A673 (cell line): ENCODE measurements at regions not wholly inside any gene's neighbourhood (a gene's known extent, or its start where the extent isn't known, plus 50 kb on each side); places are given as distances from the start of the nearest gene placed in this dataset.

Experiments
- BruUV-seq: library from RNA; stranded (reverse); fragments of 400-500 nt; replicated peaks from 2 replicates; lab custom pipeline; 2021; lab: Mats Ljungman, UMichigan
- CTCF ChIA-PET: fragments of 300-600 bp; sonication (Branson Sonifier 250); formaldehyde crosslinking; loops from one replicate; lab custom pipeline; 2022; ENCODE audit warnings: antibody characterized with exemption; lab: Charles Lee
- POLR2A ChIA-PET: fragments of 300-600 bp; sonication (Branson Sonifier 250); formaldehyde crosslinking; loops from one replicate; lab custom pipeline; 2022; ENCODE audit warnings: antibody characterized with exemption; ENCODE audit not compliant: low non-redundant PET; lab: Charles Lee
- DNase-seq: peaks from one replicate; pipeline ENCODE4 v3.0.0-alpha.2; 2015; ENCODE audit warnings: low spot score
- H3K27ac ChIP-seq: fragments of 200-600 bp; sonication (generic); 2 replicates; pipeline ENCODE4 v1.5.1; 2016; ENCODE audit warnings: mixed run types, low read depth, mild to moderate bottlenecking, mixed read lengths, antibody characterized with exemption, low read length; ENCODE audit not compliant: poor library complexity, severe bottlenecking
- H3K27me3 ChIP-seq: fragments of 200-600 bp; sonication (generic); replicated peaks from 2 replicates; pipeline ENCODE4 v1.6.1; 2017; ENCODE audit warnings: mixed run types, low read depth, mild to moderate bottlenecking, mixed read lengths, antibody characterized with exemption, low read length; ENCODE audit not compliant: insufficient read depth, poor library complexity
- H3K36me3 ChIP-seq: fragments of 200-600 bp; sonication (generic); 2 replicates; pipeline ENCODE4 v1.6.1; 2016; ENCODE audit warnings: mixed run types, mild to moderate bottlenecking, mixed read lengths, antibody characterized with exemption, low read length; ENCODE audit not compliant: insufficient read depth, poor library complexity, severe bottlenecking
- H3K4me1 ChIP-seq: fragments of 200-600 bp; sonication (generic); 2 replicates; pipeline ENCODE4 v1.6.1; 2017; ENCODE audit warnings: mixed run types, mild to moderate bottlenecking, mixed read lengths, antibody characterized with exemption, low read length; ENCODE audit not compliant: insufficient read depth, poor library complexity, severe bottlenecking
- H3K4me3 ChIP-seq: fragments of 200-600 bp; sonication (generic); 2 replicates; pipeline ENCODE4 v1.5.1; 2016; ENCODE audit warnings: low read depth, mixed run types, mild to moderate bottlenecking, mixed read lengths, low read length; ENCODE audit not compliant: poor library complexity, severe bottlenecking
- H3K9me3 ChIP-seq: fragments of 200-600 bp; sonication (generic); 2 replicates; pipeline ENCODE4 v1.6.1; 2016; ENCODE audit warnings: mixed run types, low read depth, mild to moderate bottlenecking, mixed read lengths, antibody characterized with exemption, low read length; ENCODE audit not compliant: poor library complexity, severe bottlenecking
- CTCF ChIP-seq: fragments of 300-800, 200-600 bp; sonication (generic); conservative IDR thresholded peaks from 2 replicates; pipeline ENCODE4 v1.5.1; 2017; ENCODE audit warnings: low read depth, mild to moderate bottlenecking, antibody characterized with exemption, low read length, moderate library complexity, mixed read lengths
- EZH2 ChIP-seq: fragments of 200-600 bp; sonication (generic); IDR thresholded peaks from 2 replicates; pipeline ENCODE4 v1.6.1; 2017; ENCODE audit warnings: borderline replicate concordance, low read depth, mild to moderate bottlenecking, mixed read lengths, antibody characterized with exemption, low read length; ENCODE audit not compliant: poor library complexity, severe bottlenecking
- intact Hi-C: fragments of 100-400 bp; cut with micrococcal nuclease; formaldehyde crosslinking; loops from one replicate; pipeline ENCODE4 v1.10.0; 2022; ENCODE audit not compliant: unreplicated experiment

- H3K27me3 ChIP-seq = no peaks in the 10 kb centered on the region
- H3K4me3 ChIP-seq = no peak overlapping the region
- POLR2A ChIA-PET = no interaction called here
- CTCF ChIA-PET = no interaction called here
- no peak for TF ChIP-seq EZH2
- no peak for TF ChIP-seq CTCF
- no peak for DNase-seq
- BruUV-seq = no TSS peak
- no peaks in the 10 kb centered on the region for H3K4me1 ChIP-seq
- H3K36me3 ChIP-seq = no peaks in the 10 kb centered on the region
- intact Hi-C loops = no loop called here
- H3K9me3 ChIP-seq = no peaks in the 10 kb centered on the region
- no peak overlapping the region for H3K27ac ChIP-seq
Observed at GRCh38 chr7:144941127-144941526, 105.3 kb upstream of the TPK1 start.

GRCh38 chr7:144937199-144937598 lies 101.3 kb upstream of the TPK1 start:
- H3K4me1 ChIP-seq = no peaks in the 10 kb centered on the region
- BruUV-seq = no TSS peak
- ChIA-PET CTCF (no interaction called here), POLR2A (no interaction called here)
- no peaks in the 10 kb centered on the region for H3K36me3 ChIP-seq
- H3K4me3 ChIP-seq = no peak overlapping the region
- H3K9me3 ChIP-seq = no peaks in the 10 kb centered on the region
- DNase-seq = no peak
- intact Hi-C loops = no loop called here
- TF ChIP-seq EZH2 = no peak
- TF ChIP-seq CTCF = no peak
- H3K27ac ChIP-seq = no peak overlapping the region
- H3K27me3 ChIP-seq = no peaks in the 10 kb centered on the region

DNA sequence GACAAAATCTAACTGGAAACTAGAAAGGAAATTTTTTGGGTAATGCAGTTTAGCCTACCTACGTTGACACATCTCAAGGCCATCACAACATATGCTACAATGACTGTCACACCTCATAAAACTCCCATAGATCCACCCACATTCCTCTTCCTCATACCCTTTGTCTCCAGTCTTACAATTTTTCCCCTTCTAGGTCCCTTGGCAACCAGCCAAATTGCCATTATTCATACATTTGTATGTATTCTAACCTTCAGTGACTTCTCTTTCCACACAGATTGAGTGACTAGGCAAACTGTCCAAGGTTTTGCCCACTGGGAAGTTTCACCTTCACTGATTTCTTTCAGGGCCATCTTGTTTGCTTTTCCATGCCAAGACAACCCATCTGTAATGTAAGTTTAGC lies 100.5 kb upstream of the TPK1 start:
- intact Hi-C loops = no loop called here
- H3K4me3 ChIP-seq = no peak overlapping the region
- H3K27me3 ChIP-seq = no peaks in the 10 kb centered on the region
- DNase-seq = no peak
- no peak overlapping the region for H3K27ac ChIP-seq
- no peaks in the 10 kb centered on the region for H3K36me3 ChIP-seq
- BruUV-seq = no TSS peak
- H3K4me1 ChIP-seq = no peaks in the 10 kb centered on the region
- H3K9me3 ChIP-seq = no peaks in the 10 kb centered on the region
- ChIA-PET POLR2A (no interaction called here), CTCF (no interaction called here)
- TF ChIP-seq CTCF (no peak), EZH2 (no peak)
